ENCODE measurements at regions not wholly inside any gene's neighbourhood (a gene's known extent, or its start where the extent isn't known, plus 50 kb on each side); places are given as distances from the start of the nearest gene placed in this dataset.

- in situ Hi-C loops (cut with MboI) (no loop called here), intact Hi-C loops (cut with micrococcal nuclease) (no loop called here)
- Histone ChIP-seq H3K27ac (ENCODE audit: extremely low read depth, low read depth, low read length) (no peak overlapping the region), H3K9me1 (ENCODE audit: control insufficient read depth, insufficient read depth, low read length) (no peaks in the 10 kb centered on the region), H3K4me3 (no peak overlapping the region), H3K4me2 (ENCODE audit: insufficient read depth, low read length) (no peak overlapping the region), H3K9me3 (replicated peaks; ENCODE audit: control insufficient read depth, insufficient read depth, low read depth, low read length) (no peaks in the 10 kb centered on the region), H3K79me2 (ENCODE audit: control insufficient read depth, insufficient read depth, low read length) (no peaks in the 10 kb centered on the region), H4K20me1 (replicated peaks; ENCODE audit: control insufficient read depth, insufficient read depth, low read length) (no peaks in the 10 kb centered on the region), H3K9ac (ENCODE audit: insufficient read depth in 1 of 2, low read depth in 2 of 2, low read length in 2 of 2) (no peak overlapping the region), H2AFZ (ENCODE audit: low read depth, low read length) (no peak overlapping the region), H3K27me3 (ENCODE audit: control insufficient read depth in 2 of 2, insufficient read depth in 2 of 2, low read length in 2 of 2) (no peaks in the 10 kb centered on the region), H3K4me1 (replicated peaks in 1 of 2; ENCODE audit: control insufficient read depth in 2 of 2, insufficient read depth in 2 of 2, low read length in 2 of 2) (no peaks in the 10 kb centered on the region), H3K36me3 (ENCODE audit: control insufficient read depth, insufficient read depth, low read length) (no peaks in the 10 kb centered on the region)
- FAIRE-seq, result no peak
- TF ChIP-seq ETS2 (tag; IDR thresholded peaks at IDR 0.05; ENCODE audit: borderline replicate concordance, poor library complexity, severe bottlenecking), result no peak
- TF ChIP-seq BCL6 (CRISPR knock-in tag; IDR thresholded peaks at IDR 0.05), result no peak
- TF ChIP-seq ZNF41 (CRISPR knock-in tag; conservative IDR thresholded peaks at IDR 0.05), result no peak
- no peak for TF ChIP-seq SMC3 (conservative IDR thresholded peaks at IDR 0.05; ENCODE audit: insufficient read depth, low read depth, low read length)
- TF ChIP-seq ZNF217 (CRISPR knock-in tag; IDR thresholded peaks at IDR 0.05), result no peak
- TF ChIP-seq HNRNPUL1 (IDR thresholded peaks at IDR 0.05; ENCODE audit: low read length), result no peak
- ATAC-seq, result no peak
- BruUV-seq (replicated peaks), result no TSS peak
- no peak for DNase-seq (ENCODE audit: extremely low read depth in 1 of 4, low spot score in 3 of 4)
- 17% methylated on average over 1 of the region's 4 CpGs for WGBS (ENCODE audit: insufficient coverage, low coverage, missing lambda C conversion rate)
- POLR2A ChIA-PET, result no interaction called here
- CTCF ChIA-PET (ENCODE audit: low intra/inter-chr PET ratio), result no interaction called here
Measured at GRCh38 chrX:136967966-136968365, 65.8 kb downstream of the GPR101 start.

- intact Hi-C loops (cut with micrococcal nuclease), result no loop called here
- CTCF ChIA-PET (ENCODE audit: low intra/inter-chr PET ratio), result no interaction called here
- TF ChIP-seq SRSF7 (optimal IDR thresholded peaks at IDR 0.05; ENCODE audit: low read depth, low read length) (no peak), ATF4 (CRISPR knock-in tag; IDR thresholded peaks at IDR 0.05) (no peak), ZC3H4 (CRISPR knock-in tag; IDR thresholded peaks at IDR 0.05; ENCODE audit: borderline replicate concordance) (no peak), MYBL2 (IDR thresholded peaks at IDR 0.05; ENCODE audit: low read depth) (no peak), MYBL2 (CRISPR knock-in tag; IDR thresholded peaks at IDR 0.05; ENCODE audit: borderline replicate concordance) (no peak), NR2C2 (CRISPR knock-in tag; IDR thresholded peaks at IDR 0.05) (no peak), NR2C2 (tag; IDR thresholded peaks at IDR 0.05) (no peak), E2F4 (CRISPR knock-in tag; IDR thresholded peaks at IDR 0.05; ENCODE audit: low read depth) (no peak), ZNF707 (CRISPR knock-in tag; conservative IDR thresholded peaks at IDR 0.05) (no peak)
Measured at GRCh38 chrX:136963973-136964372, 69.8 kb downstream of the GPR101 start.

More at GRCh38 chrX:136963973-136964372, 69.8 kb downstream of the GPR101 start:
- 36% methylated on average over 4 of the region's 4 CpGs for WGBS (ENCODE audit: insufficient coverage, low coverage, missing lambda C conversion rate)
- Histone ChIP-seq H3K9ac (ENCODE audit: insufficient read depth in 1 of 2, low read depth in 2 of 2, low read length in 2 of 2) (no peak overlapping the region), H3K4me3 (no peak overlapping the region), H3K9me1 (ENCODE audit: control insufficient read depth, insufficient read depth, low read length) (no peaks in the 10 kb centered on the region), H2AFZ (ENCODE audit: low read depth, low read length) (no peak overlapping the region), H3K4me1 (replicated peaks in 1 of 2; ENCODE audit: control insufficient read depth in 2 of 2, insufficient read depth in 2 of 2, low read length in 2 of 2) (no peaks in the 10 kb centered on the region), H3K79me2 (ENCODE audit: control insufficient read depth, insufficient read depth, low read length) (no peaks in the 10 kb centered on the region), H3K36me3 (ENCODE audit: control insufficient read depth, insufficient read depth, low read length) (no peaks in the 10 kb centered on the region; the same call in 2 of the 3 replicates), H4K20me1 (replicated peaks; ENCODE audit: control insufficient read depth, insufficient read depth, low read length) (no peaks in the 10 kb centered on the region), H3K9me3 (replicated peaks; ENCODE audit: control insufficient read depth, insufficient read depth, low read depth, low read length) (no peaks in the 10 kb centered on the region), H3K27ac (ENCODE audit: extremely low read depth, low read depth, low read length) (no peak overlapping the region), H3K4me2 (ENCODE audit: insufficient read depth, low read length) (no peak overlapping the region), H3K27me3 (ENCODE audit: control insufficient read depth in 2 of 2, insufficient read depth in 2 of 2, low read length in 2 of 2) (no peaks in the 10 kb centered on the region)
- no peak for FAIRE-seq
- POLR2A ChIA-PET, result interaction anchor here (0.8 kb wide), 1 partner anchor 138 kb away, joined by 3 read pairs; no protein-coding TSS in a partner anchor
- DNase-seq (ENCODE audit: extremely low read depth in 1 of 4, low spot score in 3 of 4), result no peak
- in situ Hi-C loops (cut with MboI), result no loop called here
- no TSS peak for BruUV-seq (replicated peaks)
- ATAC-seq, result no peak
